GM21529 (cell line): ENCODE measurements at regions not wholly inside any gene's neighbourhood (a gene's known extent, or its start where the extent isn't known, plus 50 kb on each side); places are given as distances from the start of the nearest gene placed in this dataset.
"Not testable (repeated sequence)": the region's sequence is repeated elsewhere in the genome, so short reads cannot be mapped to it uniquely, and the experiment has no call there.

ENCODE experiments used
- ATAC-seq: cut with Tn5 transposase; IDR thresholded peaks from one replicate; pipeline ENCODE4 v1.9.1; 2021; ENCODE audit not compliant: unreplicated experiment

GRCh38 chr1:146883190-146883589 is 54.9 kb upstream of the NBPF12 start:
- not testable (repeated sequence) for ATAC-seq

DNA sequence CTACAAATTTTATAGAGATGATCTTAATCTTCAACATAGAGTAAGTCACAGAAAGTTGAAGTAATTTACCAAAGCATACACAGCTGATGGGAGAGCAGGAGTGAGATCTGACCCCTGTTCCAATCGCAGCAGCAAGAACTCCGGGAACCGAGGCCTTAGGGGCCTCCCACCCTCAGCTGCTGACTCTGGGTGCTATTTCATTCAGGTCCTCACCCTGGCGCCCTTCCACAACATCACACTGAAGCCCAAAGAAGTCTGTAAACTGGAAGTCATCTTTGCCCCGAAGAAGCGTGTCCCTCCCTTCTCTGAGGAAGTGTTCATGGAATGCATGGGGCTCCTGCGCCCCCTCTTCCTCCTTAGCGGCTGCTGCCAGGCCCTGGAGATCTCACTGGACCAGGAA is 57.0 kb upstream of the NBPF12 start:
- ATAC-seq: not testable (repeated sequence)

- ATAC-seq: not testable (repeated sequence)
These were observed 74.3 kb upstream of the NBPF12 start for GRCh38 chr1:146863799-146864319.

DNA sequence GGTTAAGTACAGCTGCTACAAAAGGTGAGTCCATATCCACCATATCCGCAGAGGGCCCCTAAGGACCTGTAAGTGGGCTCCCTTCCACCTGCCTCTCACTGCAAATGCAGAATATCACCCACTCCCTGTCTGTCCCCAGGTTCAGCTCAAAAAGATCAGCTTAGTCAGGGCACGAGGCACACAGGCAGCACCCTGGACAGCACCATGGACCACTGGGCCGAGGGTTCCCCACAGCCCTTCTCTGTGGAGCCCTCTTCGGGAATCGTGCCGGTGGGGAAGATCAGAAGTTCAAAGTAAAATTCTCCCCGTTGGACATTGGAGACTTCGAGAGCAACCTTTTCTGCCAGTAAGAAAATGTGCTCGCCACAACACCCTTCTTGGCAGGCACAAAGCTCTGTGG is 85.0 kb upstream of the NBPF12 start:
- ATAC-seq: not testable (repeated sequence)

- not testable (repeated sequence) for ATAC-seq
These were observed 87.7 kb upstream of the NBPF12 start for GRCh38 chr1:146850352-146850889.

DNA sequence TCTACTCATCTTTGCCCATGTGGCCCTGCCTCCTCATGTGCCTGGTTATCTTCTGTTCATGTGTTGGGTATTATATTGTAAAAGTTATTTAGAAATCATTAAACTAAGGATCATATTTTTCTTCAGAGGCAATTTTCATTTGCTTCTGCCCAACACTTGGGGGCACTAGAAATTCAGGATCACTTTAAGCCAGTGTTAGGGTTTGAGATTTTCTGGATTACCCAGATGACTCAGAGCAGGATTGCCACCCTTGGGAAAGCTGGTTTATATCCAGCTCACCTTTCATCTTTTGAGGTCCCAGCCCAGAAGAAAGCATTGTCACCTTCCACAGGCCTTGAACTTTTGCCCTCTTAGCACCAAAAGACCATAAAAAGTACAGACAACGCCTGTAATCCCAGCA is 99.4 kb upstream of the NBPF12 start:
- not testable (repeated sequence) for ATAC-seq

DNA sequence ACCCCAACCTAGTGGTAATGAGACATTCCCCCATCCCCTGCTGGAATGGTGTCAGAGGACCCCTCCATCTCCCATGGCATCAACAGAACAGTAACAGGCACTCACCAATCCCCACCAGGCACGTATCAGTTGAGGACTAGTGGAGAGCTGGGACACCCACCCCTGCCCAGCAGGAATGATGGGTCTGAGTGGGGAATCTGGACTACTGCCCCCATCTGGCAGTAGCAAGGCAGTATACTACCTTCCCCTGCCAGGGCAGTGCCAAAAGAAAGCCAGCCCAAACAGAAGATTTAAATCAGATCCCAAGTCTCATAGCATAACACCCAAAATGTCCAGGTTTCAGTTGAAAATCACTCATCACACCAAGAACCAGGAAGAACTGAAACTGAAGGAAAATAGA is 111.2 kb upstream of the NBPF12 start:
- not testable (repeated sequence) for ATAC-seq

DNA sequence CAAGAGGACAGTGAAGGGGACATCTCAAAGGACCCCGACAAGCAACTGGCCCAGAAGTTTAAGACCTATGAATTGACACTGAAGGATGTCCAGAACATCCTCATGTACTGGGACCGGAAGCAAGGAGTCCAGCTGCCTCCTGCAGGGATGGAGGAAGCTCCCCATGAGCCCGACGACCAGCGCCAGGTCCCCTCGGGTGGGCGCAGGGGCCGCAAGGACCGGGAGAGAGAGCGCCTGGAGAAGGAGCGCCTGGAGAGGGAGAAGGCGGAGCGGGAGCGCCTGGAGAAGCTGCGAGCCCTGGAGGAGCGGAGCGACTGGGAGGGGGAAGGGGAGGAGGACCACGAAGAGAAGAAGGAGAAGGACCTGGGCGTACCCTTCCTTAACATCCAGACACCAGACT is 143.9 kb upstream of the NBPF12 start:
- ATAC-seq: not testable (repeated sequence)

- not testable (repeated sequence) for ATAC-seq
These were observed 145.4 kb upstream of the NBPF12 start for GRCh38 chr1:146792725-146793124.

- ATAC-seq: peak; percentile 55
These were observed 153.7 kb upstream of the NBPF12 start for GRCh38 chr1:146784212-146784940.

DNA sequence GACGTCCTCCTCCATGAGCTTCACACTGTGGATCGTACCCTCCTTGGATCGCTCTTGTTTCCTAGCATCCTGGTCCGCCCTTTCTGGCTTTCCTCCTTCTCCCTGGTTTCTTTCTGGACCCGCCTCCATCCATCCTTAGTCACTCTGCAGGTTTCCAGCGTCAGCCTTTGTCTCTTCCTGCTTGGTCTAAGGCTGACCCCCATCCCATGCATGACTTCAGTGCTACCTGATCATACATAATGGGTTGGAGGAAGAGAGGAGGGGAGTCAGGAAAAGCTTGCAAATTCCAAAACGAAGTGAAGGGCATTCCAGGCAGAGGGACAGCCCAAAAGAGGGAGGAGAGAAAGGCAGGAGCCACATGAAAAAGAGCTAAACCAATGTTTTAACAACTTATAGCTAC is 156.9 kb upstream of the NBPF12 start:
- not testable (repeated sequence) for ATAC-seq

- ATAC-seq: not testable (repeated sequence)
These were observed 160.1 kb upstream of the NBPF12 start for GRCh38 chr1:146777826-146778602.

DNA sequence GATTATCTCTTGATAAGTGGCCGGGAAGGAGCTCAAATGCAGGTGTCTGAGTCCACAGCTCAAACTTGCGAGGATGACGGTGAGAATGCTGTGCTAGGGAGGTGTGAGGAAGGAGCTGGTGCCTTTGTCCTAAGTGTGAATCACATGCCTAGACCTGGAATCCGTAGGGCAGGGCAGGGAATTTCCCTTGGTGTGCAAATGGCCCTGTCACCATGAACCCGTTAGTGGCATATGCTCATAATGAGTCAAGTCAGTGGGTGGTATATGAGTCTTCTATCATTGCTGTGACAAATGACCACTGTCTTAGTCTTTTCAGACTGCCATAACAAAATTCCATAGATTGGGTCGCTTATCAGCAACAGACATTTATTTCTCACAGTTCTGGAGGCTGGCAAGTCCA is 163.1 kb upstream of the NBPF12 start:
- ATAC-seq: not testable (repeated sequence)

- ATAC-seq: not testable (repeated sequence)
These were observed 163.9 kb upstream of the NBPF12 start for GRCh38 chr1:146774271-146774670.

DNA sequence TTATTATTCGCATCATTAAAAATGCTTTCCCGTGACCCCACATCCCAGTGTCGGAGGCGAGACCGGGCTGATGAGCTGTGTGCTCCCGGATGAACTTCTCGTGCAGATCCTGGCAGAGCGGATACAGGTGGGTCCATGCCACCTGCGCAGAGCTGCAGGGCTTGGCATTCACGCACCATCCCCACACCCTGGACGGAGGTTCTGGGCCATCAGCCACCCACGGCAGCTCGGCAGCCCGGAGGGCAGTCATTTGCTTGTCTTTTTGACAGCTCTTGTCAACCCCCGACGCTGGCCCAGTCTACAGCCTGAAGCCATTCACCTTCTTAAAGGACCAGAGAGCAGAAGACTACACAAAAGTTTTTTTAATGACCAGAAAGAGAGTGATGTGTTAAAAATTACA is 166.7 kb upstream of the NBPF12 start:
- not testable (repeated sequence) for ATAC-seq

GRCh38 chr1:146770998-146771397 is 167.1 kb upstream of the NBPF12 start:
- not testable (repeated sequence) for ATAC-seq

DNA sequence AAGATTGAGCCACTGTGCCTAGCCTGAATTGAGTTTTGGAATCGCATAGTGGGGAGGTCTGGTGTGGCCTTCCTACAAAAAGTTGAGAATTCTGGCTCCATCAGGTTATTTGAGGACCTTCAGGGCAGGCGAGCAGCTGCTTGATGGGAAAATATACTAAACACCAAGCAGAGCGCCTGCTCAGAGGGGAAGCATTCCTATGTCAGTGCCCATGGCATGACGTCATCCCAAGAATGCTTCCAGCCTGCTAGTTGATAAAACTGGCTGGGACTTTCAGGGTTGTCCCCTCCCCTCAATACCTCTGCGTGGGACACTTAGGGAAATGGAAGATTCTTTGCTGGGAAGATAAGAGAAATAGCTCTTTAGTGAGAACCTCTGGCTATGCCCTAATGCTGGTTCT is 174.9 kb upstream of the NBPF12 start:
- ATAC-seq: not testable (repeated sequence)

DNA sequence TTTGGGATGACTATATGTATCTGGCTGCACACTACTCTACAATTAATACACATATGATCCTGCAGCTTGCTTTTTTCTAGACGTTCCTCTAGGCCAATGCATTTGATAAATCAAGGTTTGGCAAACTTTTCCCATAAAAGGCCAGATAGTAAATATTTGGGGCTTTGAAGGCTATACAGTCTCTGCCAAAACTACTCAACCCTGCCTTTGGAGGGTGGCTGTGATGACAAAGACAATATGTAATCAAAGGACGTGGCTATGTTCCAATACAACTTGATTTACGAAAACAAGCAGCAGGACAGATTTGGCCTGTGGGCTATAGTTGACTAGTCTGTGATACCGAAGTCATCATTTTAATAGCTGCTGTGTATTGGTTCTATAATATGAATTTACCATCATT is 181.3 kb upstream of the NBPF12 start:
- not testable (repeated sequence) for ATAC-seq

- ATAC-seq: not testable (repeated sequence)
These were observed 189.4 kb upstream of the NBPF12 start for GRCh38 chr1:146748686-146749085.

DNA sequence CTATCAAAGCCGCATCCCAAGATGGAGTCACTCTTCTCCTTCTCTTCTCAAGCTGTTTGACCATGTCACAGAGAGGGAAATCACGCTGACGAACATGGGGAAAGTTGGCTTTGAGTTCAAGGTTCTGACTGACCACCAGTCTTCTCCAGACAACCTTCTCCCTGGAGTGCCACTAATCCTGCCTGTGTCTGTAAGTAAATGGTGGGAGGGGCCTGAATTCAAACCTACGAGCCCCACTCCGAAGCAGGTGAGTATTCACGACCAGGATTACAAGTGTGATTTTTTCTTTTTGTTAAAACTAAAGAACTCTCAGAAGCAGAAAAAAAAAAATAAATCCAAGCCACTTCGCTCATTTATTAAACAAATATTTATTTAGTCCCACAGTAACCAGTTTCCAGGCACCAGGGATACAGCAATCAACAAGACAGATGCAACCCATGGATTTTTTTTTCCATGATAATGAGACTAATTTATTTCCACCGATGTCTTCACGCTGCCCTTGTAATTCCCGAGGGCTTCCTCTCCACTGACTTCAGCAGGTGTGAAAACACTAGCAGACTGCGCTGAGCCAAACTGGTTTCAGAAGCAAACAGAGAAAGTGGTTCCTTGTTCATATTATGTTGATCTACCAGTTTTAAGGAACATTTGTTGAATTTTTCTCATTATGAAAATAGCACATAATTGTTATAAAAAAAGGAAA is 206.0 kb upstream of the NBPF12 start:
- not testable (repeated sequence) for ATAC-seq
